ENCODE measurements at regions not wholly inside any gene's neighbourhood (a gene's known extent, or its start where the extent isn't known, plus 50 kb on each side); places are given as distances from the start of the nearest gene placed in this dataset.

GRCh38 chr9:29211003-29211579 lies 1637.8 kb upstream of the C9orf72 start:
- TF ChIP-seq, protein P1, sequence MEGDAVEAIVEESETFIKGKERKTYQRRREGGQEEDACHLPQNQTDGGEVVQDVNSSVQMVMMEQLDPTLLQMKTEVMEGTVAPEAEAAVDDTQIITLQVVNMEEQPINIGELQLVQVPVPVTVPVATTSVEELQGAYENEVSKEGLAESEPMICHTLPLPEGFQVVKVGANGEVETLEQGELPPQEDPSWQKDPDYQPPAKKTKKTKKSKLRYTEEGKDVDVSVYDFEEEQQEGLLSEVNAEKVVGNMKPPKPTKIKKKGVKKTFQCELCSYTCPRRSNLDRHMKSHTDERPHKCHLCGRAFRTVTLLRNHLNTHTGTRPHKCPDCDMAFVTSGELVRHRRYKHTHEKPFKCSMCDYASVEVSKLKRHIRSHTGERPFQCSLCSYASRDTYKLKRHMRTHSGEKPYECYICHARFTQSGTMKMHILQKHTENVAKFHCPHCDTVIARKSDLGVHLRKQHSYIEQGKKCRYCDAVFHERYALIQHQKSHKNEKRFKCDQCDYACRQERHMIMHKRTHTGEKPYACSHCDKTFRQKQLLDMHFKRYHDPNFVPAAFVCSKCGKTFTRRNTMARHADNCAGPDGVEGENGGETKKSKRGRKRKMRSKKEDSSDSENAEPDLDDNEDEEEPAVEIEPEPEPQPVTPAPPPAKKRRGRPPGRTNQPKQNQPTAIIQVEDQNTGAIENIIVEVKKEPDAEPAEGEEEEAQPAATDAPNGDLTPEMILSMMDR (IDR thresholded peaks at IDR 0.05; ENCODE audit: low read length): no peak
- no peak for TF ChIP-seq EZH2 (IDR thresholded peaks at IDR 0.05; ENCODE audit: borderline replicate concordance, low read length)
